Thyroid gland (tissue), 4 donors: ENCODE measurements at regions not wholly inside any gene's neighbourhood (a gene's known extent, or its start where the extent isn't known, plus 50 kb on each side); places are given as distances from the start of the nearest gene placed in this dataset.

Experiments
- DNase-seq, 2 donors: peaks; one replicate each; pipeline ENCODE4 v3.0.0-alpha.2; 2019
- H3K27ac ChIP-seq, 3 donors: fragments of 200-600 bp; sonication (generic); 1 replicate in 2 of 3; 2 replicates in 1 of 3; pipeline ENCODE4 v1.5.1; 2016 to 2019; ENCODE audit warnings: mild to moderate bottlenecking in 1 of 3, moderate library complexity in 1 of 3
- H3K27me3 ChIP-seq: fragments of 200-600 bp; sonication (generic); one replicate; pipeline ENCODE4 v1.5.1; 2019
- H3K36me3 ChIP-seq, 2 donors: fragments of 200-600 bp; sonication (generic); one replicate each; pipeline ENCODE4 v1.5.1; 2016 to 2019
- H3K4me1 ChIP-seq, 2 donors: fragments of 200-600 bp; sonication (generic); one replicate each; pipeline ENCODE4 v1.5.1; 2017 to 2019
- H3K4me3 ChIP-seq, 3 donors: fragments of 200-600 bp; sonication (generic); replicated peaks in 1 of 3; 1 replicate in 2 of 3; 2 replicates in 1 of 3; pipeline ENCODE4 v1.5.1; 2016; ENCODE audit warnings: mild to moderate bottlenecking in 1 of 3
- H3K9me3 ChIP-seq: fragments of 200-600 bp; sonication (generic); one replicate; pipeline ENCODE4 v1.5.1; 2017
- CTCF ChIP-seq, 6 experiments: fragments of 200-600 bp in 3 of 6; fragments of 450-650 bp in 3 of 6; sonication (generic) in 3 of 6; IDR thresholded peaks; one replicate each; pipeline ENCODE4 v1.5.1; 2016 to 2019; ENCODE audit warnings: antibody characterized with exemption in 6 of 6, mild to moderate bottlenecking in 2 of 6, inconsistent platforms in 1 of 6, moderate library complexity in 1 of 6
- POLR2A ChIP-seq, 2 donors: fragments of 450-650 bp; IDR thresholded peaks; one replicate each; pipeline ENCODE4 v1.6.1; 2017; ENCODE audit warnings: antibody characterized with exemption in 2 of 2, mild to moderate bottlenecking in 2 of 2, moderate library complexity in 1 of 2
- WGBS, 2 donors: methylation state at CpG; one replicate each; pipeline ENCODE4 v1.1.5; 2017; 5-methylcytosine and 5-hydroxymethylcytosine counted together
- intact Hi-C: fragments of 100-400 bp; cut with DNase I; formaldehyde crosslinking; loops from one replicate; pipeline ENCODE4 v1.15.1; 2023

DNA sequence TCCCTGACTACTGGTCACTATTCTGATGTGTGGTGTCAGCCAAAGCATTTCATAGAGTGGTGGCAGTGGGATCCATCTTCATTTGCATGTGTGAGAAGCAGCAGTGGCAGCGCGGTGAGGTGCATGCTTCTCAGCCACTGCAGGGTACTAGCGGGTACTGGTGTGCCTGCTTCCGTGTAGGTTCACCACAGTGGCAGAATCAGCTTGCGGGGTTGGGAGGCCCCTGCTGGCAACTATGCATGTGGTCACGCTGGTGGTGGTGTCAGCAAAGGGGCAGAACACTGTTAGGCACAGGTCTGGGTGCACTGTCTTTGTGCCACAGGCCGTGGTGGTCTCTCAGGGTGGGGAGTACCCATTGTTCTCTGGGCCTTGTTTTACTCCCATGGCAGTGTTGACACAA is 286.4 kb upstream of the TENM4 start:
- 86 to 97% methylated on average over 5 to 6 of the region's 7 CpGs for WGBS, 2 donors
- H3K27me3 ChIP-seq = no peaks in the 10 kb centered on the region

DNA sequence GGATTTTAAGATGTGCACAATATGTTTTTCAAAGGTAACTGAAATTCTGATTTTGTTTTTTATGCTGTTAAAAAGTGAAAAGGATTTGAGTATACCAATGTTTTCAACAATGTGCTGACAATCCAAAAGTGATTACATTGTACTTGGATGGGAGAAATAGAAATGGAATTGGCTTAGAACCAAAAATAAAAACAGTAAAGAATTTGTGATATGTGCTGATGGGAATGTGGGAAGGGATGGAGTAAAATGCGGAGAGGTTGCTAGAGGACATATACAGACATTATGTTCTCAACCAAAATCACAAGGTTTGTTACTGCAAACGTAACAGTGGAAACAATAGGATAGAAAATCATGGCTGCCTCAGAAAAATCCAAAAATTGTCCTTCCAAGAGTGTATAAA is 279.3 kb upstream of the TENM4 start:
- intact Hi-C loops = no loop called here
- 60 to 72% methylated on average over 2 of the region's 2 CpGs for WGBS, 2 donors
- no peak for DNase-seq

More for the DNA sequence above, 286.4 kb upstream of the TENM4 start:
- TF ChIP-seq CTCF (IDR thresholded peaks at IDR 0.05) (no peak), POLR2A (IDR thresholded peaks at IDR 0.05) (no peak)
- H3K4me3 ChIP-seq = no peak overlapping the region
- no peaks in the 10 kb centered on the region for H3K4me1 ChIP-seq
- H3K9me3 ChIP-seq = no peaks in the 10 kb centered on the region
- DNase-seq = no peak
- H3K27ac ChIP-seq = no peak overlapping the region
- intact Hi-C loops = no loop called here
- H3K36me3 ChIP-seq = no peaks in the 10 kb centered on the region

DNA sequence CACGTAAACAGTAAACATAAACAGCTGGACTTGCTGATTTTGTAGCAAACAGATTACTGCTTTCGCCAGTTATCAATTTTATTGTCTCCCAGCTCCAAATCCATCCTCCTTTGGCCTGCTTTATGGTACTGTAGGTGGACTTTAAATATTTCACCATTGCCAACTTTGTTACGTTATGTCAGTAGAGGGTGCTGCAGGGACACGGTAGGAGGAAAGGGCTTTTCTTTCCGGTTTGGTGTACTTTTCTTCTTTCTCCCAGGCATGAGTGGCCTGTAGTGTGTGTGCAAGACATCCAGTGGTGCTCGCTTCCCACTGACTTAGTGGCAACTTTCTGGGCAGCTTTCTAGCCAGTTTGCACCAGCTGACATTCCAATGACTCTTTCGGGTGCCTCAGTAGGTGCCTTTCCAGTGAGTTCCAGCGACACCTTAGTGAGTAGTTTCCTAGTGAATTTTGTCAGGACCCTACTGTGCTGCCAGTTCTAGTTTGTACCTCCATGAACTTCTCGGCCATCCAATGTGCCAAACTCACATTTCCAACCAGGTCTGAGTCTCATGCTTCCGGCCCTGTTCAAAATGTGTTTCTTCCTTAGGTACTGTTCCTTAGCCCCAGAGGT is 267.6 kb upstream of the TENM4 start:
- no peaks in the 10 kb centered on the region for H3K36me3 ChIP-seq
- 55 to 58% methylated on average over 10 of the region's 10 CpGs for WGBS, 2 donors
- H3K27ac ChIP-seq = no peak overlapping the region
- no peaks in the 10 kb centered on the region for H3K9me3 ChIP-seq
- TF ChIP-seq POLR2A (IDR thresholded peaks at IDR 0.05) (no peak), CTCF (IDR thresholded peaks at IDR 0.05) (peak in 2 of 6 experiments; percentile 6 to 14)
- no peak for DNase-seq
- no peaks in the 10 kb centered on the region for H3K27me3 ChIP-seq
- intact Hi-C loops = no loop called here
- H3K4me3 ChIP-seq = no peak overlapping the region
- H3K4me1 ChIP-seq = no peaks in the 10 kb centered on the region

More for the DNA sequence above, 279.3 kb upstream of the TENM4 start:
- H3K36me3 ChIP-seq = no peaks in the 10 kb centered on the region
- no peaks in the 10 kb centered on the region for H3K4me1 ChIP-seq
- H3K27ac ChIP-seq = no peak overlapping the region
- no peaks in the 10 kb centered on the region for H3K27me3 ChIP-seq
- no peaks in the 10 kb centered on the region for H3K9me3 ChIP-seq
- H3K4me3 ChIP-seq = no peak overlapping the region
- TF ChIP-seq POLR2A (IDR thresholded peaks at IDR 0.05) (no peak), CTCF (IDR thresholded peaks at IDR 0.05) (no peak)

GRCh38 chr11:79705648-79706047 is 264.8 kb upstream of the TENM4 start:
- Histone ChIP-seq H3K4me1 (no peaks in the 10 kb centered on the region), H3K27me3 (no peaks in the 10 kb centered on the region), H3K27ac (no peak overlapping the region), H3K36me3 (no peaks in the 10 kb centered on the region), H3K9me3 (no peaks in the 10 kb centered on the region), H3K4me3 (no peak overlapping the region)
- intact Hi-C loops = no loop called here
- WGBS, 2 donors = 96 to 97% methylated on average over 5 of the region's 5 CpGs
- DNase-seq = no peak
- no peak for TF ChIP-seq CTCF (IDR thresholded peaks at IDR 0.05)
- no peak for TF ChIP-seq POLR2A (IDR thresholded peaks at IDR 0.05)

GRCh38 chr11:79702303-79702702 is 261.5 kb upstream of the TENM4 start:
- H3K9me3 ChIP-seq = no peaks in the 10 kb centered on the region

More at GRCh38 chr11:79702303-79702702, 261.5 kb upstream of the TENM4 start:
- no peaks in the 10 kb centered on the region for H3K4me1 ChIP-seq
- WGBS, 2 donors = 86 to 90% methylated on average over 3 of the region's 3 CpGs
- intact Hi-C loops = no loop called here
- no peaks in the 10 kb centered on the region for H3K36me3 ChIP-seq
- no peak for DNase-seq
- no peak overlapping the region for H3K4me3 ChIP-seq
- H3K27ac ChIP-seq = no peak overlapping the region
- no peaks in the 10 kb centered on the region for H3K27me3 ChIP-seq
- TF ChIP-seq CTCF (IDR thresholded peaks at IDR 0.05) (no peak), POLR2A (IDR thresholded peaks at IDR 0.05) (no peak)
